Panc1 (cell line): ENCODE measurements at regions not wholly inside any gene's neighbourhood (a gene's known extent, or its start where the extent isn't known, plus 50 kb on each side); places are given as distances from the start of the nearest gene placed in this dataset.

Source experiments
- CTCF ChIP-seq: fragments of 450-650 bp; IDR thresholded peaks from 2 replicates; pipeline ENCODE4 v1.5.1; 2017; ENCODE audit warnings: mild to moderate bottlenecking
- POLR2AphosphoS5 ChIP-seq: IDR thresholded peaks from 2 replicates; pipeline ENCODE4 v1.6.1; 2012; ENCODE audit warnings: mild to moderate bottlenecking, low read depth, low read length, moderate library complexity
- REST ChIP-seq, 2 experiments: IDR thresholded peaks; 2 replicates each; pipeline ENCODE4 v1.6.1; 2011 to 2012; ENCODE audit warnings: low read depth in 2 of 2, control low read depth in 1 of 2, low read length in 1 of 2, mild to moderate bottlenecking in 1 of 2, moderate library complexity in 1 of 2; ENCODE audit not compliant: insufficient read depth in 1 of 2

- no peak for TF ChIP-seq CTCF
- no peak for TF ChIP-seq REST (IDR thresholded peaks at IDR 0.05; ENCODE audit: insufficient read depth in 1 of 2, low read depth in 2 of 2, low read length in 1 of 2)
- TF ChIP-seq POLR2AphosphoS5: no peak
Observed at GRCh38 chr14:25756876-25757275, 706.9 kb upstream of the STXBP6 start.
